Adrenal gland (tissue), 5 donors: ENCODE measurements at regions not wholly inside any gene's neighbourhood (a gene's known extent, or its start where the extent isn't known, plus 50 kb on each side); places are given as distances from the start of the nearest gene placed in this dataset.

Experiments
- POLR2A ChIP-seq, 2 donors: fragments of 450-650 bp; IDR thresholded peaks; one replicate each; pipeline ENCODE4 v1.6.1; 2017; ENCODE audit warnings: antibody characterized with exemption in 2 of 2, mild to moderate bottlenecking in 2 of 2, moderate library complexity in 1 of 2
- TF ChIP-seq, protein P1 (sequence below), 6 experiments: fragments of 450-650 bp in 4 of 6; fragments of 200-600 bp in 2 of 6; sonication (generic) in 1 of 6; IDR thresholded peaks; 1 replicate in 5 of 6; 2 replicates in 1 of 6; pipeline versions ENCODE4 v1.5.1 to v1.8.0; 2016 to 2021; ENCODE audit warnings: antibody characterized with exemption in 6 of 6, mild to moderate bottlenecking in 2 of 6, moderate library complexity in 1 of 6
- donor health status: DM: no; HTN: no; CAD: no.

DNA sequence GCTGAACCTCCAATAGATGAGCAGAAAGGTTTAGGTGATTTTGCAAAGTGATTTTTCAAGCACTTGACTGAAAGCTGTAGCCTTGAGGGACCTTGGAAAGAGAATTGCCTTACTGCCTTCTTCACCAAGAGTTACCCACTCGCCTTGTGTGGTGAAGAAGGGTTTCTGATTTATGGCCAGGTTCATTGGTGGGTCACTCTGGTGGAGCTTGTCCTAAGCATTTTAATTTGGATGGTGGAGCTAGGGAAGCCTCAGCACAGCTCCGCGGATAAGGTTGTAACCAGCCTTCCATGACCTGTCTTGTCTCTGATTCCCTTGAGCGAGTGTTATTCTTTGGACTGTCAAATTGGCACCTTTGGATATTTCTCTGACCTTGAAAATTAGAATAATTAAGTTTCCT is 226.4 kb downstream of the FAT3 start:
- TF ChIP-seq, protein P1, sequence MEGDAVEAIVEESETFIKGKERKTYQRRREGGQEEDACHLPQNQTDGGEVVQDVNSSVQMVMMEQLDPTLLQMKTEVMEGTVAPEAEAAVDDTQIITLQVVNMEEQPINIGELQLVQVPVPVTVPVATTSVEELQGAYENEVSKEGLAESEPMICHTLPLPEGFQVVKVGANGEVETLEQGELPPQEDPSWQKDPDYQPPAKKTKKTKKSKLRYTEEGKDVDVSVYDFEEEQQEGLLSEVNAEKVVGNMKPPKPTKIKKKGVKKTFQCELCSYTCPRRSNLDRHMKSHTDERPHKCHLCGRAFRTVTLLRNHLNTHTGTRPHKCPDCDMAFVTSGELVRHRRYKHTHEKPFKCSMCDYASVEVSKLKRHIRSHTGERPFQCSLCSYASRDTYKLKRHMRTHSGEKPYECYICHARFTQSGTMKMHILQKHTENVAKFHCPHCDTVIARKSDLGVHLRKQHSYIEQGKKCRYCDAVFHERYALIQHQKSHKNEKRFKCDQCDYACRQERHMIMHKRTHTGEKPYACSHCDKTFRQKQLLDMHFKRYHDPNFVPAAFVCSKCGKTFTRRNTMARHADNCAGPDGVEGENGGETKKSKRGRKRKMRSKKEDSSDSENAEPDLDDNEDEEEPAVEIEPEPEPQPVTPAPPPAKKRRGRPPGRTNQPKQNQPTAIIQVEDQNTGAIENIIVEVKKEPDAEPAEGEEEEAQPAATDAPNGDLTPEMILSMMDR (IDR thresholded peaks at IDR 0.05) = no peak
- no peak for TF ChIP-seq POLR2A (IDR thresholded peaks at IDR 0.05)
